SK-N-SH (cell line): ENCODE measurements at regions not wholly inside any gene's neighbourhood (a gene's known extent, or its start where the extent isn't known, plus 50 kb on each side); places are given as distances from the start of the nearest gene placed in this dataset.

ENCODE experiments used
- CTCF ChIA-PET: fragments of 300-600, 350-600 bp; formaldehyde crosslinking; extraction: SDS; loops from one replicate; lab custom pipeline; 2021; lab: Yijun Ruan, JAX
- POLR2A ChIA-PET: fragments of 350-600 bp; sonication (Branson Sonifier 250); formaldehyde crosslinking; extraction: SDS; loops from one replicate; lab custom pipeline; 2020; ENCODE audit warnings: antibody characterized with exemption, inconsistent platforms; lab: Yijun Ruan, JAX
- DNase-seq: peaks from one replicate; pipeline ENCODE4 v3.0.0; 2012
- H2AFZ ChIP-seq: fragments of 200-600 bp; sonication (generic); 2 replicates; pipeline ENCODE4 v1.8.1; 2016; ENCODE audit warnings: antibody characterized with exemption, mild to moderate bottlenecking, low read depth
- H3F3A ChIP-seq: fragments of 200-600 bp; sonication (generic); replicated peaks from 2 replicates; pipeline ENCODE3; 2016; ENCODE audit warnings: antibody characterized with exemption, mild to moderate bottlenecking; ENCODE audit not compliant: insufficient read depth
- H3K27ac ChIP-seq, 2 experiments: fragments of 200-500 bp in 1 of 2; fragments of 200-600 bp in 1 of 2; sonication (Bioruptor generic) in 1 of 2; sonication (generic), shearing (Covaris generic) in 1 of 2; 2 replicates each; pipeline versions ENCODE4 v1.5.1 to v1.6.1; 2014 to 2016; ENCODE audit warnings: low read depth in 2 of 2, inconsistent platforms in 1 of 2, low read length in 1 of 2, mild to moderate bottlenecking in 1 of 2, mixed read lengths in 1 of 2
- H3K27me3 ChIP-seq: fragments of 200-600 bp; sonication (generic), shearing (Covaris generic); 2 replicates; pipeline ENCODE4 v1.6.1; 2016; ENCODE audit warnings: mixed run types; ENCODE audit not compliant: insufficient read depth
- H3K36me3 ChIP-seq, 2 experiments: fragments of 200-500 bp in 1 of 2; fragments of 200-600 bp in 1 of 2; sonication (Bioruptor generic) in 1 of 2; sonication (generic) in 1 of 2; replicated peaks in 1 of 2; 2 replicates each; pipeline versions ENCODE3 to v1.5.1; 2014 to 2016; ENCODE audit warnings: low read length in 1 of 2, mild to moderate bottlenecking in 1 of 2; ENCODE audit not compliant: insufficient read depth in 2 of 2, control insufficient read depth in 1 of 2
- H3K4me1 ChIP-seq, 2 experiments: fragments of 200-500 bp in 1 of 2; fragments of 200-600 bp in 1 of 2; sonication (Bioruptor generic) in 1 of 2; sonication (generic), shearing (Covaris generic) in 1 of 2; 2 replicates each; pipeline versions ENCODE4 v1.5.1 to v1.6.1; 2014 to 2016; ENCODE audit warnings: low read depth in 1 of 2, low read length in 1 of 2, mixed run types in 1 of 2; ENCODE audit not compliant: insufficient read depth in 2 of 2, control insufficient read depth in 1 of 2
- H3K4me2 ChIP-seq: fragments of 200-600 bp; sonication (generic), shearing (Covaris generic); 2 replicates; pipeline ENCODE4 v1.6.1; 2017; ENCODE audit warnings: mixed run types
- H3K4me3 ChIP-seq, 2 experiments: fragments of 200-500 bp in 1 of 2; fragments of 200-600 bp in 1 of 2; sonication (Bioruptor generic) in 1 of 2; sonication (generic), shearing (Covaris generic) in 1 of 2; 2 replicates each; pipeline versions ENCODE4 v1.5.1 to v1.8.1; 2014 to 2016; ENCODE audit warnings: low read depth in 2 of 2, inconsistent platforms in 1 of 2, low read length in 1 of 2, mild to moderate bottlenecking in 1 of 2, mixed read lengths in 1 of 2, moderate library complexity in 1 of 2
- H3K79me2 ChIP-seq: fragments of 200-600 bp; sonication (generic); 2 replicates; pipeline ENCODE4 v1.8.1; 2017; ENCODE audit warnings: mild to moderate bottlenecking; ENCODE audit not compliant: insufficient read depth
- H3K9ac ChIP-seq: fragments of 200-600 bp; sonication (generic); 2 replicates; pipeline ENCODE4 v1.6.1; 2017; ENCODE audit warnings: mixed run types
- H3K9me2 ChIP-seq: fragments of 200-600 bp; sonication (generic); 2 replicates; pipeline ENCODE4 v1.6.1; 2017; ENCODE audit warnings: mixed run types
- H3K9me3 ChIP-seq: fragments of 200-600 bp; sonication (generic); 2 replicates; pipeline ENCODE4 v1.6.1; 2017; ENCODE audit warnings: mixed run types, mild to moderate bottlenecking, moderate library complexity
- H4K20me1 ChIP-seq: fragments of 200-600 bp; sonication (generic); 2 replicates; pipeline ENCODE4 v1.6.1; 2017; ENCODE audit warnings: mild to moderate bottlenecking, mixed run types; ENCODE audit not compliant: insufficient read depth
- CHD2 ChIP-seq: fragments of 150-350 bp; IDR thresholded peaks from 2 replicates; pipeline ENCODE4 v1.6.1; 2018; ENCODE audit warnings: low read length; ENCODE audit not compliant: partially characterized antibody
- ELF1 ChIP-seq: IDR thresholded peaks from 2 replicates; pipeline ENCODE4 v1.4.0; 2012
- EZH2phosphoT487 ChIP-seq: fragments of 200-600 bp; sonication (generic); IDR thresholded peaks from 2 replicates; pipeline ENCODE4 v1.6.1; 2017; ENCODE audit warnings: low read depth, mixed run types, mild to moderate bottlenecking, antibody characterized with exemption, moderate library complexity, borderline replicate concordance
- FOSL2 ChIP-seq: IDR thresholded peaks from 2 replicates; pipeline ENCODE4 v1.4.0; 2012; ENCODE audit warnings: low read depth, mild to moderate bottlenecking, moderate library complexity, borderline replicate concordance
- GATA2 ChIP-seq: sonication (generic); formaldehyde crosslinking; IDR thresholded peaks from 2 replicates; pipeline ENCODE4 v1.5.0; 2020; ENCODE audit warnings: mild to moderate bottlenecking, missing genetic modification reagents
- MAX ChIP-seq: IDR thresholded peaks from 2 replicates; pipeline ENCODE4 v1.4.0; 2012; ENCODE audit warnings: low read depth
- MXI1 ChIP-seq: IDR thresholded peaks from 2 replicates; pipeline ENCODE4 v1.6.1; 2012; ENCODE audit warnings: mild to moderate bottlenecking, low read depth, low read length, improper control_type of control experiment
- PBX3 ChIP-seq: IDR thresholded peaks from 2 replicates; pipeline ENCODE4; 2012
- POLR2AphosphoS5 ChIP-seq: IDR thresholded peaks from 2 replicates; pipeline ENCODE4 v1.6.1; 2012; ENCODE audit warnings: low read depth, low read length
- RCOR1 ChIP-seq: fragments of 150-350 bp; IDR thresholded peaks from 2 replicates; pipeline ENCODE4 v1.6.1; 2017; ENCODE audit warnings: antibody characterized with exemption, low read length
- REST ChIP-seq: IDR thresholded peaks from 2 replicates; pipeline ENCODE4 v1.6.1; 2012; ENCODE audit warnings: mild to moderate bottlenecking, low read depth, low read length, moderate library complexity
- RXRA ChIP-seq: IDR thresholded peaks from 2 replicates; pipeline ENCODE4 v1.4.0; 2012; ENCODE audit warnings: low read depth, mild to moderate bottlenecking, borderline replicate concordance
- SMC3 ChIP-seq: IDR thresholded peaks from 2 replicates; pipeline ENCODE4 v1.6.1; 2012; ENCODE audit warnings: low read depth, low read length, improper control_type of control experiment
- TAF1 ChIP-seq: IDR thresholded peaks from 2 replicates; pipeline ENCODE4 v1.6.1; 2012; ENCODE audit warnings: low read depth, mild to moderate bottlenecking, low read length, moderate library complexity, borderline replicate concordance
- USF1 ChIP-seq: IDR thresholded peaks from 2 replicates; pipeline ENCODE4 v1.4.0; 2012; ENCODE audit warnings: low read depth, borderline replicate concordance
- ZBTB33 ChIP-seq: IDR thresholded peaks from 2 replicates; pipeline ENCODE4 v1.4.0; 2012; ENCODE audit warnings: low read depth, borderline replicate concordance
- WGBS: methylation state at CpG from one replicate; pipeline ENCODE4 v1.1.6; 2017; ENCODE audit warnings: low lambda C conversion rate; 5-methylcytosine and 5-hydroxymethylcytosine counted together

GRCh38 chr1:82052563-82052962 lies 251.8 kb downstream of the ADGRL2 start:
- no peaks in the 10 kb centered on the region for H3K27me3 ChIP-seq
- no peaks in the 10 kb centered on the region for H3K9me2 ChIP-seq
- H3K79me2 ChIP-seq = no peaks in the 10 kb centered on the region
- no peak overlapping the region for H2AFZ ChIP-seq
- H3K9me3 ChIP-seq = no peaks in the 10 kb centered on the region
- no peaks in the 10 kb centered on the region for H3K4me1 ChIP-seq
- WGBS = 54% methylated on average over 1 of the region's 1 CpG
- no peak for TF ChIP-seq ELF1
- TF ChIP-seq USF1 = no peak
- no peak for TF ChIP-seq RXRA
- no peak for TF ChIP-seq FOSL2
- TF ChIP-seq PBX3 = no peak
- TF ChIP-seq SMC3 = no peak
- TF ChIP-seq ZBTB33 = no peak
- no peaks in the 10 kb centered on the region for H3K36me3 ChIP-seq
- DNase-seq = no peak
- no peak overlapping the region for H3K9ac ChIP-seq
- no peak overlapping the region for H3K27ac ChIP-seq
- H3K4me2 ChIP-seq = no peak overlapping the region
- ChIA-PET POLR2A (no interaction called here), CTCF (no interaction called here)
- no peaks in the 10 kb centered on the region for H3F3A ChIP-seq
- no peaks in the 10 kb centered on the region for H4K20me1 ChIP-seq
- no peak overlapping the region for H3K4me3 ChIP-seq

- H4K20me1 ChIP-seq = no peaks in the 10 kb centered on the region
- H3F3A ChIP-seq = no peaks in the 10 kb centered on the region
- no peak for TF ChIP-seq MXI1
- no peak for TF ChIP-seq CHD2
- no peak for TF ChIP-seq EZH2phosphoT487
- TF ChIP-seq FOSL2 = no peak
- no peak for TF ChIP-seq MAX
- no peak for TF ChIP-seq TAF1
- no peak for TF ChIP-seq POLR2AphosphoS5
- TF ChIP-seq RCOR1 = no peak
- TF ChIP-seq GATA2 (CRISPR knock-in tag) = no peak
- no peak for TF ChIP-seq REST
- no peak overlapping the region for H3K27ac ChIP-seq
- H3K4me1 ChIP-seq = no peaks in the 10 kb centered on the region
- no peaks in the 10 kb centered on the region for H3K36me3 ChIP-seq
- no peaks in the 10 kb centered on the region for H3K9me2 ChIP-seq
- H3K79me2 ChIP-seq = no peaks in the 10 kb centered on the region
- no peak overlapping the region for H3K9ac ChIP-seq
- H3K4me2 ChIP-seq = no peak overlapping the region
- DNase-seq = no peak
- no peaks in the 10 kb centered on the region for H3K27me3 ChIP-seq
- H2AFZ ChIP-seq = no peak overlapping the region
- ChIA-PET POLR2A (no interaction called here), CTCF (no interaction called here)
- WGBS = 86% methylated on average over 8 of the region's 8 CpGs
- H3K4me3 ChIP-seq = no peak overlapping the region
- H3K9me3 ChIP-seq = no peaks in the 10 kb centered on the region
Observed at GRCh38 chr1:82048596-82048995, 247.9 kb downstream of the ADGRL2 start.
